ENCODE measurements at regions not wholly inside any gene's neighbourhood (a gene's known extent, or its start where the extent isn't known, plus 50 kb on each side); places are given as distances from the start of the nearest gene placed in this dataset.
A peak's percentile ranks its signal among the peaks of the same experiment; 100 is the strongest.

DNA sequence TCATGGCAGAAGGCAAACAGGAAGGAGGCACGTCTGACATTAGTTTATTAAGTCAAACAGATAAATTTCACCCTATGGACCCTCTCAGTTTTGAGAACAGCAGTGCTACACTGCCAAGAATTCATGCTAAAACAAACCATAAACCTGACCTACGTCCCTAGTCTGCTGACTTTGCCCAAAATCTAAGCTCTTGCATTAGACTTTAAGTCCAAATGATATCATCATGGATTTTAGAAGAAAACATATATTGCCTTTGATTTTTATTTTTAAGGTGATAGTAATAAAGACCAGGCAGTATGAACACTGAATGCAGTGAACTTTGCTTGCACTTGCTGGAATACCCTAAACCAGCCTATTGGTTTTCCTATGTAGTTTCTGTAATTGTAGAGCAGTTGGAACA is 79.6 kb upstream of the GADL1 start:
- DNase-seq (ENCODE audit: low read depth): no peak
- H3K4me3 ChIP-seq (ENCODE audit: low read depth, low read length): no peak overlapping the region
- TF ChIP-seq MYC (IDR thresholded peaks at IDR 0.05; ENCODE audit: low read depth, low read length) (no peak), POLR2A (IDR thresholded peaks at IDR 0.05; ENCODE audit: extremely low read depth, insufficient read length) (no peak)
- TF ChIP-seq, protein P1, sequence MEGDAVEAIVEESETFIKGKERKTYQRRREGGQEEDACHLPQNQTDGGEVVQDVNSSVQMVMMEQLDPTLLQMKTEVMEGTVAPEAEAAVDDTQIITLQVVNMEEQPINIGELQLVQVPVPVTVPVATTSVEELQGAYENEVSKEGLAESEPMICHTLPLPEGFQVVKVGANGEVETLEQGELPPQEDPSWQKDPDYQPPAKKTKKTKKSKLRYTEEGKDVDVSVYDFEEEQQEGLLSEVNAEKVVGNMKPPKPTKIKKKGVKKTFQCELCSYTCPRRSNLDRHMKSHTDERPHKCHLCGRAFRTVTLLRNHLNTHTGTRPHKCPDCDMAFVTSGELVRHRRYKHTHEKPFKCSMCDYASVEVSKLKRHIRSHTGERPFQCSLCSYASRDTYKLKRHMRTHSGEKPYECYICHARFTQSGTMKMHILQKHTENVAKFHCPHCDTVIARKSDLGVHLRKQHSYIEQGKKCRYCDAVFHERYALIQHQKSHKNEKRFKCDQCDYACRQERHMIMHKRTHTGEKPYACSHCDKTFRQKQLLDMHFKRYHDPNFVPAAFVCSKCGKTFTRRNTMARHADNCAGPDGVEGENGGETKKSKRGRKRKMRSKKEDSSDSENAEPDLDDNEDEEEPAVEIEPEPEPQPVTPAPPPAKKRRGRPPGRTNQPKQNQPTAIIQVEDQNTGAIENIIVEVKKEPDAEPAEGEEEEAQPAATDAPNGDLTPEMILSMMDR (IDR thresholded peaks at IDR 0.05; ENCODE audit: low read depth, low read length): no peak
- TF ChIP-seq, protein P2, sequence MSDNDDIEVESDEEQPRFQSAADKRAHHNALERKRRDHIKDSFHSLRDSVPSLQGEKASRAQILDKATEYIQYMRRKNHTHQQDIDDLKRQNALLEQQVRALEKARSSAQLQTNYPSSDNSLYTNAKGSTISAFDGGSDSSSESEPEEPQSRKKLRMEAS (IDR thresholded peaks at IDR 0.05; ENCODE audit: low read depth, low read length): no peak

- DNase-seq (ENCODE audit: low read depth): no peak
- TF ChIP-seq MYC (IDR thresholded peaks at IDR 0.05; ENCODE audit: low read depth, low read length) (no peak), POLR2A (IDR thresholded peaks at IDR 0.05; ENCODE audit: extremely low read depth, insufficient read length) (no peak)
- TF ChIP-seq, protein P1 (IDR thresholded peaks at IDR 0.05; ENCODE audit: low read depth, low read length): no peak
- TF ChIP-seq, protein P2 (IDR thresholded peaks at IDR 0.05; ENCODE audit: low read depth, low read length): no peak
These were observed 83.1 kb upstream of the GADL1 start for GRCh38 chr3:30977592-30977991.

GRCh38 chr3:30980993-30981392 is 86.5 kb upstream of the GADL1 start:
- DNase-seq (ENCODE audit: low read depth): no peak
- no peak overlapping the region for H3K4me3 ChIP-seq (ENCODE audit: low read depth, low read length)
- TF ChIP-seq POLR2A (IDR thresholded peaks at IDR 0.05; ENCODE audit: extremely low read depth, insufficient read length) (no peak), MYC (IDR thresholded peaks at IDR 0.05; ENCODE audit: low read depth, low read length) (no peak)
- TF ChIP-seq, protein P1 (IDR thresholded peaks at IDR 0.05; ENCODE audit: low read depth, low read length): no peak
- TF ChIP-seq, protein P2 (IDR thresholded peaks at IDR 0.05; ENCODE audit: low read depth, low read length): no peak

More at GRCh38 chr3:30977592-30977991, 83.1 kb upstream of the GADL1 start:
- no peak overlapping the region for H3K4me3 ChIP-seq (ENCODE audit: low read depth, low read length)

- TF ChIP-seq POLR2A (IDR thresholded peaks at IDR 0.05; ENCODE audit: extremely low read depth, insufficient read length): no peak
- TF ChIP-seq, protein P2 (IDR thresholded peaks at IDR 0.05; ENCODE audit: low read depth, low read length): no peak
- TF ChIP-seq, protein P1 (IDR thresholded peaks at IDR 0.05; ENCODE audit: low read depth, low read length): no peak
- no peak for TF ChIP-seq MYC (IDR thresholded peaks at IDR 0.05; ENCODE audit: low read depth, low read length)
- no peak for DNase-seq (ENCODE audit: low read depth)
These were observed 88.1 kb upstream of the GADL1 start for GRCh38 chr3:30982416-30983075.

DNA sequence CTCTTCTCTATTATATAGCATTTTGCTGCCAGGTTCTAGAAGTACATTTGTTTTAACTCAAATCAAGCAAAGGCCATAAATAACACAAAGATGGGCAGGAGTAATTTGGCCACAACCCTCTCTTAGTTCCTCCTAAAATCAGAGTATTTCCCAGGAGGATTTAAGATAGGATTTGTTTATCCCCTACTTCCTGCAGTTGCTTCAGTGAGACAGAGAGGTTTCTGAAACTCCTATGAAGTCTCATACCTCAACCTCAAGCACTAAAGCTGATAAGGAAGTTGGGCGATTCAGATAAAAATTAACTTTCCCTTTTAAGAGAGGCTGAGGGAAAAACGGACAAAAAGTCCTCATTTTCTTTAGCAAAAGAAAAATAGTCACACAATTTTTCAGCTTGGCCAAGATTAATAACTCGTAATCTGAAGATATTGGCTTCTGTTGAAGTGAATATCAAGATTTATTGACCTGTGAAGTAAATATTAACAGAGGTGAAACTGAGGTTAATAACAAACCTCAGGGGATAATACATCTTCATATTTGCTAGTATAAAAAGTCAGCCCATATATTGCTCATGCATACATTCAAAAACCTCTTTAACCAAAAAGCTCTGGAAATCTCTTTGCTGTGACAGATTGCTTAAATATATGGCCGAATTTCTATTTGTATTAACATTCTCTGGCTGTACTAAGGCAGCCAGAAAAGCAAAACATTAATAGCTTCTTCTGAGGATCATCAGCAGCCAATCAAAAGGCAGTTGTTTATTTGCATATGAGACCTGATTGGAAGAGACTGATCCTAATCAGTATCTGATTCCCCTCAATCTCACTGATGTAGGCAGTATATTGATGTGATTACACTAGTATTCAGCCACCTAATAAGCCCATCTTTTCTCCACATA is 90.6 kb upstream of the GADL1 start:
- DNase-seq (ENCODE audit: low read depth): peak; percentile 1
- no peak for TF ChIP-seq MYC (IDR thresholded peaks at IDR 0.05; ENCODE audit: low read depth, low read length)
- TF ChIP-seq POLR2A (IDR thresholded peaks at IDR 0.05; ENCODE audit: extremely low read depth, insufficient read length): no peak
- TF ChIP-seq, protein P2 (IDR thresholded peaks at IDR 0.05; ENCODE audit: low read depth, low read length): no peak
- TF ChIP-seq, protein P1 (IDR thresholded peaks at IDR 0.05; ENCODE audit: low read depth, low read length): no peak
- no peak overlapping the region for H3K4me3 ChIP-seq (ENCODE audit: low read depth, low read length)

More at GRCh38 chr3:30982416-30983075, 88.1 kb upstream of the GADL1 start:
- H3K4me3 ChIP-seq (ENCODE audit: low read depth, low read length): no peak overlapping the region
